ENCODE measurements at regions not wholly inside any gene's neighbourhood (a gene's known extent, or its start where the extent isn't known, plus 50 kb on each side); places are given as distances from the start of the nearest gene placed in this dataset.

- DNase-seq (ENCODE audit: low spot score) = no peak
- in situ Hi-C loops (cut with MboI; ENCODE audit: low sequenced_read_pairs, unreplicated experiment) = no loop called here
- no peak for TF ChIP-seq CTCF (IDR thresholded peaks at IDR 0.05; ENCODE audit: borderline replicate concordance, control extremely low read depth, extremely low read depth, insufficient read depth, missing control alignments)
Observed at GRCh38 chr12:38016602-38017001, 300.0 kb upstream of the ALG10B start.

GRCh38 chr12:38025916-38026315 is 290.7 kb upstream of the ALG10B start:
- in situ Hi-C loops (cut with MboI; ENCODE audit: low sequenced_read_pairs, unreplicated experiment) = no loop called here
- TF ChIP-seq CTCF (IDR thresholded peaks at IDR 0.05; ENCODE audit: borderline replicate concordance, control extremely low read depth, extremely low read depth, insufficient read depth, missing control alignments) = no peak
- DNase-seq (ENCODE audit: low spot score) = no peak

- DNase-seq (ENCODE audit: low spot score) = no peak
- TF ChIP-seq CTCF (IDR thresholded peaks at IDR 0.05; ENCODE audit: borderline replicate concordance, control extremely low read depth, extremely low read depth, insufficient read depth, missing control alignments) = no peak
- in situ Hi-C loops (cut with MboI; ENCODE audit: low sequenced_read_pairs, unreplicated experiment) = no loop called here
Observed at GRCh38 chr12:38053113-38053512, 263.5 kb upstream of the ALG10B start.

- no peak for TF ChIP-seq CTCF (IDR thresholded peaks at IDR 0.05; ENCODE audit: borderline replicate concordance, control extremely low read depth, extremely low read depth, insufficient read depth, missing control alignments)
- in situ Hi-C loops (cut with MboI; ENCODE audit: low sequenced_read_pairs, unreplicated experiment) = no loop called here
- no peak for DNase-seq (ENCODE audit: low spot score)
Observed at GRCh38 chr12:38053655-38054464, 262.7 kb upstream of the ALG10B start.

GRCh38 chr12:38056701-38057689 is 259.6 kb upstream of the ALG10B start:
- TF ChIP-seq CTCF (IDR thresholded peaks at IDR 0.05; ENCODE audit: borderline replicate concordance, control extremely low read depth, extremely low read depth, insufficient read depth, missing control alignments) = no peak
- in situ Hi-C loops (cut with MboI; ENCODE audit: low sequenced_read_pairs, unreplicated experiment) = no loop called here
- DNase-seq (ENCODE audit: low spot score) = no peak

GRCh38 chr12:38099686-38100085 is 216.9 kb upstream of the ALG10B start:
- in situ Hi-C loops (cut with MboI; ENCODE audit: low sequenced_read_pairs, unreplicated experiment) = no loop called here
- no peak for TF ChIP-seq CTCF (IDR thresholded peaks at IDR 0.05; ENCODE audit: borderline replicate concordance, control extremely low read depth, extremely low read depth, insufficient read depth, missing control alignments)
- DNase-seq (ENCODE audit: low spot score) = no peak

Measured in GM13976 (cell line).